Activated naive CD4-positive, alpha-beta T cell treated with anti-CD3 and anti-CD28 coated beads for 36 hours (primary cell): ENCODE measurements at regions not wholly inside any gene's neighbourhood (a gene's known extent, or its start where the extent isn't known, plus 50 kb on each side); places are given as distances from the start of the nearest gene placed in this dataset.

Experiments
- CTCF ChIA-PET: fragments of 350-600 bp; sonication (Branson Sonifier 250); formaldehyde crosslinking; loops from one replicate; lab custom pipeline; 2021; ENCODE audit warnings: antibody characterized with exemption; lab: Charles Lee
- DNase-seq: peaks from one replicate; pipeline ENCODE4 v3.0.0-alpha.2; 2020
- H3K27ac Mint-ChIP-seq: one replicate; pipeline ENCODE4 v1.8.0; 2021; ENCODE audit warnings: mild to moderate bottlenecking, mixed read lengths
- H3K27me3 Mint-ChIP-seq: one replicate; pipeline ENCODE4 v1.8.0; 2021; ENCODE audit warnings: low read depth, mixed read lengths
- H3K36me3 Mint-ChIP-seq: one replicate; pipeline ENCODE4 v1.8.0; 2021; ENCODE audit warnings: low read depth, mixed read lengths
- H3K4me1 Mint-ChIP-seq: one replicate; pipeline ENCODE4 v1.8.0; 2021; ENCODE audit warnings: low read depth, mixed read lengths
- H3K4me3 Mint-ChIP-seq: one replicate; pipeline ENCODE4 v1.8.0; 2021; ENCODE audit warnings: mild to moderate bottlenecking, moderate library complexity, mixed read lengths
- H3K9me3 Mint-ChIP-seq: one replicate; pipeline ENCODE4 v1.8.0; 2021; ENCODE audit warnings: mixed read lengths
- intact Hi-C: fragments of 100-400 bp; cut with micrococcal nuclease; formaldehyde crosslinking; loops from one replicate; pipeline ENCODE4 v1.15.1; 2023

- CTCF ChIA-PET, result no interaction called here
- Mint-ChIP-seq H3K4me3 (no peak overlapping the region), H3K27me3 (no peaks in the 10 kb centered on the region), H3K36me3 (no peaks in the 10 kb centered on the region), H3K27ac (no peak overlapping the region), H3K4me1 (no peaks in the 10 kb centered on the region), H3K9me3 (peaks cover 2% of the 10 kb centered on the region)
- no peak for DNase-seq
- intact Hi-C loops, result no loop called here
Observed at GRCh38 chr4:181748581-181748980, 494.6 kb upstream of the TENM3 start.

- intact Hi-C loops, result no loop called here
- CTCF ChIA-PET, result interaction anchor here (0.6 kb wide), 1 partner anchor 67 kb away, joined by 3 read pairs; no protein-coding TSS in a partner anchor
Observed at GRCh38 chr4:181752516-181752915, 490.7 kb upstream of the TENM3 start.

GRCh38 chr4:181753207-181753606 is 490.0 kb upstream of the TENM3 start:
- intact Hi-C loops, result no loop called here
- Mint-ChIP-seq H3K9me3 (peaks cover 2% of the 10 kb centered on the region), H3K27me3 (no peaks in the 10 kb centered on the region), H3K36me3 (no peaks in the 10 kb centered on the region), H3K4me1 (no peaks in the 10 kb centered on the region), H3K27ac (no peak overlapping the region), H3K4me3 (no peak overlapping the region)
- no peak for DNase-seq
- CTCF ChIA-PET, result interaction anchor here (0.6 kb wide), 1 partner anchor 66 kb away, joined by 3 read pairs; no protein-coding TSS in a partner anchor

More at GRCh38 chr4:181752516-181752915, 490.7 kb upstream of the TENM3 start:
- Mint-ChIP-seq H3K27me3 (no peaks in the 10 kb centered on the region), H3K9me3 (peaks cover 2% of the 10 kb centered on the region), H3K4me1 (no peaks in the 10 kb centered on the region), H3K4me3 (no peak overlapping the region), H3K27ac (no peak overlapping the region), H3K36me3 (no peaks in the 10 kb centered on the region)
- DNase-seq, result no peak

- Mint-ChIP-seq H3K9me3 (peaks cover 3% of the 10 kb centered on the region), H3K36me3 (no peaks in the 10 kb centered on the region), H3K4me1 (no peaks in the 10 kb centered on the region), H3K27ac (no peak overlapping the region), H3K27me3 (no peaks in the 10 kb centered on the region), H3K4me3 (no peak overlapping the region)
- CTCF ChIA-PET, result no interaction called here
- DNase-seq, result no peak
- intact Hi-C loops, result no loop called here
Observed at GRCh38 chr4:181755846-181756245, 487.4 kb upstream of the TENM3 start.

- H3K4me1 Mint-ChIP-seq, result no peaks in the 10 kb centered on the region
- H3K36me3 Mint-ChIP-seq, result no peaks in the 10 kb centered on the region
- H3K9me3 Mint-ChIP-seq, result peaks cover 3% of the 10 kb centered on the region
- CTCF ChIA-PET, result no interaction called here
- H3K27ac Mint-ChIP-seq, result no peak overlapping the region
- intact Hi-C loops, result no loop called here
- no peak overlapping the region for H3K4me3 Mint-ChIP-seq
- no peaks in the 10 kb centered on the region for H3K27me3 Mint-ChIP-seq
- no peak for DNase-seq
Observed at GRCh38 chr4:181756451-181757095, 486.6 kb upstream of the TENM3 start.

GRCh38 chr4:181757098-181757497 is 486.1 kb upstream of the TENM3 start:
- DNase-seq, result no peak
- Mint-ChIP-seq H3K4me1 (no peaks in the 10 kb centered on the region), H3K27me3 (no peaks in the 10 kb centered on the region), H3K27ac (no peak overlapping the region), H3K36me3 (no peaks in the 10 kb centered on the region), H3K4me3 (no peak overlapping the region), H3K9me3 (peaks cover 3% of the 10 kb centered on the region)
- CTCF ChIA-PET, result no interaction called here
- intact Hi-C loops, result no loop called here

GRCh38 chr4:181757910-181758660 is 485.1 kb upstream of the TENM3 start:
- no peaks in the 10 kb centered on the region for H3K36me3 Mint-ChIP-seq
- no peak for DNase-seq
- CTCF ChIA-PET, result no interaction called here
- intact Hi-C loops, result no loop called here
- H3K9me3 Mint-ChIP-seq, result peaks cover 1% of the 10 kb centered on the region
- no peak overlapping the region for H3K27ac Mint-ChIP-seq
- no peak overlapping the region for H3K4me3 Mint-ChIP-seq
- no peaks in the 10 kb centered on the region for H3K4me1 Mint-ChIP-seq
- H3K27me3 Mint-ChIP-seq, result no peaks in the 10 kb centered on the region

GRCh38 chr4:181760560-181760959 is 482.6 kb upstream of the TENM3 start:
- H3K36me3 Mint-ChIP-seq, result no peaks in the 10 kb centered on the region
- H3K9me3 Mint-ChIP-seq, result peaks cover 1% of the 10 kb centered on the region
- no peaks in the 10 kb centered on the region for H3K27me3 Mint-ChIP-seq
- DNase-seq, result no peak
- H3K4me3 Mint-ChIP-seq, result no peak overlapping the region
- H3K27ac Mint-ChIP-seq, result no peak overlapping the region
- CTCF ChIA-PET, result no interaction called here
- intact Hi-C loops, result no loop called here
- H3K4me1 Mint-ChIP-seq, result no peaks in the 10 kb centered on the region

- CTCF ChIA-PET, result no interaction called here
- Mint-ChIP-seq H3K4me1 (no peaks in the 10 kb centered on the region), H3K4me3 (no peak overlapping the region), H3K36me3 (no peaks in the 10 kb centered on the region), H3K27me3 (no peaks in the 10 kb centered on the region), H3K27ac (no peak overlapping the region), H3K9me3 (peaks cover 1% of the 10 kb centered on the region)
- no peak for DNase-seq
- intact Hi-C loops, result no loop called here
Observed at GRCh38 chr4:181761156-181761555, 482.0 kb upstream of the TENM3 start.

- DNase-seq, result no peak
- Mint-ChIP-seq H3K27ac (no peak overlapping the region), H3K27me3 (no peaks in the 10 kb centered on the region), H3K36me3 (no peaks in the 10 kb centered on the region), H3K9me3 (peaks cover 5% of the 10 kb centered on the region), H3K4me3 (no peak overlapping the region), H3K4me1 (no peaks in the 10 kb centered on the region)
- intact Hi-C loops, result no loop called here
- CTCF ChIA-PET, result no interaction called here
Observed at GRCh38 chr4:181766061-181766548, 477.1 kb upstream of the TENM3 start.

GRCh38 chr4:181770971-181771370 is 472.2 kb upstream of the TENM3 start:
- CTCF ChIA-PET, result no interaction called here
- no peaks in the 10 kb centered on the region for H3K27me3 Mint-ChIP-seq
- no peaks in the 10 kb centered on the region for H3K36me3 Mint-ChIP-seq
- H3K9me3 Mint-ChIP-seq, result peaks cover 12% of the 10 kb centered on the region
- no peak overlapping the region for H3K4me3 Mint-ChIP-seq
- DNase-seq, result no peak
- intact Hi-C loops, result no loop called here
- no peaks in the 10 kb centered on the region for H3K4me1 Mint-ChIP-seq
- H3K27ac Mint-ChIP-seq, result no peak overlapping the region

- no peaks in the 10 kb centered on the region for H3K27me3 Mint-ChIP-seq
- H3K9me3 Mint-ChIP-seq, result peaks cover 10% of the 10 kb centered on the region
- CTCF ChIA-PET, result no interaction called here
- H3K4me3 Mint-ChIP-seq, result no peak overlapping the region
- no peak overlapping the region for H3K27ac Mint-ChIP-seq
- intact Hi-C loops, result no loop called here
- H3K4me1 Mint-ChIP-seq, result no peaks in the 10 kb centered on the region
- no peak for DNase-seq
- H3K36me3 Mint-ChIP-seq, result no peaks in the 10 kb centered on the region
Observed at GRCh38 chr4:181775298-181775697, 467.9 kb upstream of the TENM3 start.
